ENCODE measurements at regions not wholly inside any gene's neighbourhood (a gene's known extent, or its start where the extent isn't known, plus 50 kb on each side); places are given as distances from the start of the nearest gene placed in this dataset.

DNA sequence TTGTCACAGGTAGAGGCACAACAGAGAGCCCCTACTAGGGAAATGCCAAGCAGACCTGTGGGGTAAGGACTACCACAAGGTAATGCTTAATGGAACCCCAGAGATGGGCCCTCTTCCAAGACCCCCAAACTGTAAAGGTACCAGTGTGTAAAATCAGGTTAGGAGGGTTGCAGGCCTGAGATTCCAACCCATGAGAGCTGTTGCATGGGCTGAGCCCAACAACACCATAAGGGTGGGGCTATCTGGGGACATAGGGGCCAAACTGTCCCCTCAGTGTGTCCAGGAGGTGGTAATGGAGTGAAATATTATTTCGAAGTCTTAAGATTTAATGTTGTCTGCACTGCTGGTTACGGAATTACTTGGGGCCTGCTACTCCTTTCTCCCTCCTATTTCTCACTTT is 620.2 kb downstream of the ETNK1 start:
- H2BK20ac ChIP-seq (ENCODE audit: low read depth, low read length, poor library complexity, severe bottlenecking) = no peak overlapping the region
- DNase-seq = no peak
- H3K56ac ChIP-seq (ENCODE audit: insufficient read length, low read depth, low read length) = no peak overlapping the region
- H3K36me3 Mint-ChIP-seq (ENCODE audit: insufficient read depth in 1 of 3, low read depth in 3 of 3) = no peaks in the 10 kb centered on the region; a peak in 1 of 7 replicates
- H3K4me1 ChIP-seq (ENCODE audit: insufficient read depth, low read length) = no peaks in the 10 kb centered on the region
- no peak overlapping the region for H3K23ac ChIP-seq (ENCODE audit: insufficient read length, low read depth, low read length)
- no peak overlapping the region for H2BK12ac ChIP-seq (ENCODE audit: insufficient read length, low read depth, low read length)
- no peak overlapping the region for H3K27ac ChIP-seq (ENCODE audit: insufficient read length, low read depth, low read length)
- no peaks in the 10 kb centered on the region for H3K9me3 ChIP-seq (ENCODE audit: control insufficient read depth, low read depth, low read length)
- no peak overlapping the region for H3K18ac ChIP-seq (ENCODE audit: insufficient read length, low read depth, low read length)
- H2AFZ ChIP-seq (ENCODE audit: low read length) = no peak overlapping the region
- no peaks in the 10 kb centered on the region for H3K79me2 ChIP-seq (ENCODE audit: insufficient read depth, low read length)
- no peak overlapping the region for H3K4ac ChIP-seq (ENCODE audit: low read depth, low read length)
- no peak overlapping the region for H3K4me3 Mint-ChIP-seq
- no peak overlapping the region for H3T11ph ChIP-seq (ENCODE audit: low read length)
- H3K79me1 ChIP-seq (ENCODE audit: insufficient read depth, low read depth, low read length, poor library complexity, severe bottlenecking) = no peaks in the 10 kb centered on the region
- no peak overlapping the region for H2BK5ac ChIP-seq (ENCODE audit: insufficient read length, low read length)
- WGBS (ENCODE audit: extremely low coverage, insufficient read length, low lambda C conversion rate) = no CpG with 5 or more reads among the region's 2 CpGs
- TF ChIP-seq, protein P1, sequence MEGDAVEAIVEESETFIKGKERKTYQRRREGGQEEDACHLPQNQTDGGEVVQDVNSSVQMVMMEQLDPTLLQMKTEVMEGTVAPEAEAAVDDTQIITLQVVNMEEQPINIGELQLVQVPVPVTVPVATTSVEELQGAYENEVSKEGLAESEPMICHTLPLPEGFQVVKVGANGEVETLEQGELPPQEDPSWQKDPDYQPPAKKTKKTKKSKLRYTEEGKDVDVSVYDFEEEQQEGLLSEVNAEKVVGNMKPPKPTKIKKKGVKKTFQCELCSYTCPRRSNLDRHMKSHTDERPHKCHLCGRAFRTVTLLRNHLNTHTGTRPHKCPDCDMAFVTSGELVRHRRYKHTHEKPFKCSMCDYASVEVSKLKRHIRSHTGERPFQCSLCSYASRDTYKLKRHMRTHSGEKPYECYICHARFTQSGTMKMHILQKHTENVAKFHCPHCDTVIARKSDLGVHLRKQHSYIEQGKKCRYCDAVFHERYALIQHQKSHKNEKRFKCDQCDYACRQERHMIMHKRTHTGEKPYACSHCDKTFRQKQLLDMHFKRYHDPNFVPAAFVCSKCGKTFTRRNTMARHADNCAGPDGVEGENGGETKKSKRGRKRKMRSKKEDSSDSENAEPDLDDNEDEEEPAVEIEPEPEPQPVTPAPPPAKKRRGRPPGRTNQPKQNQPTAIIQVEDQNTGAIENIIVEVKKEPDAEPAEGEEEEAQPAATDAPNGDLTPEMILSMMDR (conservative IDR thresholded peaks at IDR 0.05) = no peak
- peaks cover 0 to 3% of the 10 kb centered on the region in 2 experiments; a peak in 2 of 5 replicates for H3K9me3 Mint-ChIP-seq
- no peaks in the 10 kb centered on the region for H3K23me2 ChIP-seq (ENCODE audit: insufficient read length, low read depth, low read length, poor library complexity, severe bottlenecking)
- no peaks in the 10 kb centered on the region for H4K20me1 ChIP-seq (ENCODE audit: control insufficient read depth, insufficient read depth, insufficient read length)
- H2AK5ac ChIP-seq (ENCODE audit: insufficient read length, low read length) = no peak overlapping the region
- H3K9ac ChIP-seq (ENCODE audit: extremely low read depth, insufficient read length, low read length) = no peak overlapping the region
- H3K4me2 ChIP-seq (ENCODE audit: insufficient read depth, insufficient read length, low read length) = no peak overlapping the region
- no peak overlapping the region for H4K91ac ChIP-seq (ENCODE audit: insufficient read length, low read depth, low read length)
- H3K4me1 Mint-ChIP-seq = peaks cover 6 to 7% of the 10 kb centered on the region in 2 experiments; a peak in 3 of 4 replicates
- no peak overlapping the region for H2BK15ac ChIP-seq (ENCODE audit: low read depth, low read length)
- H2BK120ac ChIP-seq (ENCODE audit: low read depth, low read length, poor library complexity, severe bottlenecking) = no peak overlapping the region
- H3K14ac ChIP-seq (ENCODE audit: insufficient read depth, low read length) = no peak overlapping the region
- no peaks in the 10 kb centered on the region for H3K27me3 ChIP-seq (ENCODE audit: insufficient read depth, low read length)
- H4K5ac ChIP-seq (ENCODE audit: insufficient read length, low read depth, low read length) = no peak overlapping the region
- no peak overlapping the region for H3K27ac Mint-ChIP-seq
- no peak overlapping the region for H4K8ac ChIP-seq (replicated peaks; ENCODE audit: insufficient read length, low read depth, low read length)
- H3K27me3 Mint-ChIP-seq (ENCODE audit: low read depth) = no peaks in the 10 kb centered on the region
